ENCODE measurements at regions not wholly inside any gene's neighbourhood (a gene's known extent, or its start where the extent isn't known, plus 50 kb on each side); places are given as distances from the start of the nearest gene placed in this dataset.

DNA sequence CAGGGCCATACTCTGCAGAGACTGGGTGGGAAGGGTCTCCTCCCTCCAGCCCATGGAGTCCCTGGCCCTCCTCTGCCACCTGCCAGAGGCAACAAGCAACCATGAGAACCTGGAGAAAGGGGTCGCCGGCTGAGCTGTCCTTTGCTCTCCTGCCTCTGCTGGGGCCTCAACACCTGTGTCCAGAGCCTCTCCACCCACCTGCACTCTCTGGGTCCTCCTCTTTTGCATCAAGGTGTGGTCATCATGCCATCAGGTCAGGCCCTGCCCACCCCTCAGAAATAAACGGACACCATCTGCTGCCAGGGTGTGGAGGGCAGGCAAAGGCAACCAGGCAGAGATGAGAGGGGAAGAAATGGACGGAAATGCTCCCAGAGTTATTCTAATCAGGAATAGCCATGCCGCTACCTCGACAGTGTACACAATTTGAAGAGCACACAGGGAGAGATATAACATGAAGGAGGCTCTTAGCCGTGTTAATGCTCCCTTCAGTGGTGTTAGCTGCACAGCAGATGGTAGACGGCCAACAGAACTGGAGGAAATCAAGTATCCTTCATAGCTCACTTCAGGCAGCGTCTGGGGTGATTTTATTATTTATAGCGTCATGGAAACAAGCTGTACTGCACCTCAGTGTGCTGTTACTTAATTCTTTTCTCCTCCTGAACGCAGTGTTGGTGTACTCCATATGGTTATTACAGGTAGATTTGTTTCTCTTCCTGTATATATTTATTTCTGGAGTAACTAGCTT is 247.9 kb downstream of the TSN start:
- TF ChIP-seq, protein P1, sequence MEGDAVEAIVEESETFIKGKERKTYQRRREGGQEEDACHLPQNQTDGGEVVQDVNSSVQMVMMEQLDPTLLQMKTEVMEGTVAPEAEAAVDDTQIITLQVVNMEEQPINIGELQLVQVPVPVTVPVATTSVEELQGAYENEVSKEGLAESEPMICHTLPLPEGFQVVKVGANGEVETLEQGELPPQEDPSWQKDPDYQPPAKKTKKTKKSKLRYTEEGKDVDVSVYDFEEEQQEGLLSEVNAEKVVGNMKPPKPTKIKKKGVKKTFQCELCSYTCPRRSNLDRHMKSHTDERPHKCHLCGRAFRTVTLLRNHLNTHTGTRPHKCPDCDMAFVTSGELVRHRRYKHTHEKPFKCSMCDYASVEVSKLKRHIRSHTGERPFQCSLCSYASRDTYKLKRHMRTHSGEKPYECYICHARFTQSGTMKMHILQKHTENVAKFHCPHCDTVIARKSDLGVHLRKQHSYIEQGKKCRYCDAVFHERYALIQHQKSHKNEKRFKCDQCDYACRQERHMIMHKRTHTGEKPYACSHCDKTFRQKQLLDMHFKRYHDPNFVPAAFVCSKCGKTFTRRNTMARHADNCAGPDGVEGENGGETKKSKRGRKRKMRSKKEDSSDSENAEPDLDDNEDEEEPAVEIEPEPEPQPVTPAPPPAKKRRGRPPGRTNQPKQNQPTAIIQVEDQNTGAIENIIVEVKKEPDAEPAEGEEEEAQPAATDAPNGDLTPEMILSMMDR (IDR thresholded peaks at IDR 0.05; ENCODE audit: insufficient read depth, low read length), result no peak
- TF ChIP-seq, protein P2, sequence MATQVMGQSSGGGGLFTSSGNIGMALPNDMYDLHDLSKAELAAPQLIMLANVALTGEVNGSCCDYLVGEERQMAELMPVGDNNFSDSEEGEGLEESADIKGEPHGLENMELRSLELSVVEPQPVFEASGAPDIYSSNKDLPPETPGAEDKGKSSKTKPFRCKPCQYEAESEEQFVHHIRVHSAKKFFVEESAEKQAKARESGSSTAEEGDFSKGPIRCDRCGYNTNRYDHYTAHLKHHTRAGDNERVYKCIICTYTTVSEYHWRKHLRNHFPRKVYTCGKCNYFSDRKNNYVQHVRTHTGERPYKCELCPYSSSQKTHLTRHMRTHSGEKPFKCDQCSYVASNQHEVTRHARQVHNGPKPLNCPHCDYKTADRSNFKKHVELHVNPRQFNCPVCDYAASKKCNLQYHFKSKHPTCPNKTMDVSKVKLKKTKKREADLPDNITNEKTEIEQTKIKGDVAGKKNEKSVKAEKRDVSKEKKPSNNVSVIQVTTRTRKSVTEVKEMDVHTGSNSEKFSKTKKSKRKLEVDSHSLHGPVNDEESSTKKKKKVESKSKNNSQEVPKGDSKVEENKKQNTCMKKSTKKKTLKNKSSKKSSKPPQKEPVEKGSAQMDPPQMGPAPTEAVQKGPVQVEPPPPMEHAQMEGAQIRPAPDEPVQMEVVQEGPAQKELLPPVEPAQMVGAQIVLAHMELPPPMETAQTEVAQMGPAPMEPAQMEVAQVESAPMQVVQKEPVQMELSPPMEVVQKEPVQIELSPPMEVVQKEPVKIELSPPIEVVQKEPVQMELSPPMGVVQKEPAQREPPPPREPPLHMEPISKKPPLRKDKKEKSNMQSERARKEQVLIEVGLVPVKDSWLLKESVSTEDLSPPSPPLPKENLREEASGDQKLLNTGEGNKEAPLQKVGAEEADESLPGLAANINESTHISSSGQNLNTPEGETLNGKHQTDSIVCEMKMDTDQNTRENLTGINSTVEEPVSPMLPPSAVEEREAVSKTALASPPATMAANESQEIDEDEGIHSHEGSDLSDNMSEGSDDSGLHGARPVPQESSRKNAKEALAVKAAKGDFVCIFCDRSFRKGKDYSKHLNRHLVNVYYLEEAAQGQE (IDR thresholded peaks at IDR 0.05; ENCODE audit: insufficient replicate concordance, low read depth), result no peak
- TF ChIP-seq GABPA (IDR thresholded peaks at IDR 0.05; ENCODE audit: low read depth) (no peak), POLR2AphosphoS5 (IDR thresholded peaks at IDR 0.05; ENCODE audit: low read depth) (no peak)

Measured in HL-60 (cell line).